Esophagus muscularis mucosa (tissue), 4 donors: ENCODE measurements at regions not wholly inside any gene's neighbourhood (a gene's known extent, or its start where the extent isn't known, plus 50 kb on each side); places are given as distances from the start of the nearest gene placed in this dataset.

Experiments
- EP300 ChIP-seq: sonication (generic); formaldehyde crosslinking; IDR thresholded peaks from one replicate; pipeline ENCODE4 v1.6.1; 2017; ENCODE audit warnings: antibody characterized with exemption
- POLR2A ChIP-seq: fragments of 450-650 bp; IDR thresholded peaks from one replicate; pipeline ENCODE4 v1.6.1; 2017; ENCODE audit warnings: antibody characterized with exemption, moderate library complexity, mild to moderate bottlenecking, low read depth
- POLR2AphosphoS5 ChIP-seq, 2 donors: sonication (generic); formaldehyde crosslinking; IDR thresholded peaks; one replicate each; pipeline ENCODE4 v1.6.1; 2017; ENCODE audit warnings: antibody characterized with exemption in 2 of 2
- TF ChIP-seq, protein P1 (sequence below), 3 experiments: fragments of 200-600 bp in 2 of 3; fragments of 450-650 bp in 1 of 3; sonication (generic) in 2 of 3; IDR thresholded peaks; one replicate each; pipeline ENCODE4 v1.5.1; 2017 to 2019; ENCODE audit warnings: antibody characterized with exemption in 3 of 3, mild to moderate bottlenecking in 2 of 3, moderate library complexity in 1 of 3

DNA sequence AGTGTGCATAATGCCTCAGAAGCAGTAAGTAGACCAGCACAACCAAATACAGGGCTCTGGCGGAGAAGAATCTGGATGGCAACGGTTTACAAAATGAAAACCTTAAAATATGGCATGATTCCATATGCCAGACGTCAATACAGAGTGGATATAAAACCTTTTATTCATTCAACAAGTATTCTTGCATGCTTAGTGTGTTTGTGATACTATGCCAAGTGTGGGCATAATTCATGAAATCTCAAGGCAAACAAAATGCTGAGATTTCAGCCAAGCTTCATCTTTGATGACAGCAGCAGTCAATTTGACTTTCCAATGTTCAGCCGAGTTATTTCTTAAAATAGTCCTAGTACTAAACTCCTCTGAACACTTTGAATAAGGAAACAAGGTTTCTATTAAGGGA, 119.4 kb downstream of the CD24 start:
- TF ChIP-seq, protein P1, sequence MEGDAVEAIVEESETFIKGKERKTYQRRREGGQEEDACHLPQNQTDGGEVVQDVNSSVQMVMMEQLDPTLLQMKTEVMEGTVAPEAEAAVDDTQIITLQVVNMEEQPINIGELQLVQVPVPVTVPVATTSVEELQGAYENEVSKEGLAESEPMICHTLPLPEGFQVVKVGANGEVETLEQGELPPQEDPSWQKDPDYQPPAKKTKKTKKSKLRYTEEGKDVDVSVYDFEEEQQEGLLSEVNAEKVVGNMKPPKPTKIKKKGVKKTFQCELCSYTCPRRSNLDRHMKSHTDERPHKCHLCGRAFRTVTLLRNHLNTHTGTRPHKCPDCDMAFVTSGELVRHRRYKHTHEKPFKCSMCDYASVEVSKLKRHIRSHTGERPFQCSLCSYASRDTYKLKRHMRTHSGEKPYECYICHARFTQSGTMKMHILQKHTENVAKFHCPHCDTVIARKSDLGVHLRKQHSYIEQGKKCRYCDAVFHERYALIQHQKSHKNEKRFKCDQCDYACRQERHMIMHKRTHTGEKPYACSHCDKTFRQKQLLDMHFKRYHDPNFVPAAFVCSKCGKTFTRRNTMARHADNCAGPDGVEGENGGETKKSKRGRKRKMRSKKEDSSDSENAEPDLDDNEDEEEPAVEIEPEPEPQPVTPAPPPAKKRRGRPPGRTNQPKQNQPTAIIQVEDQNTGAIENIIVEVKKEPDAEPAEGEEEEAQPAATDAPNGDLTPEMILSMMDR (IDR thresholded peaks at IDR 0.05) = no peak
- TF ChIP-seq POLR2A (no peak), EP300 (no peak), POLR2AphosphoS5 (IDR thresholded peaks at IDR 0.05) (no peak)
